IMR-90 (cell line): ENCODE measurements at regions not wholly inside any gene's neighbourhood (a gene's known extent, or its start where the extent isn't known, plus 50 kb on each side); places are given as distances from the start of the nearest gene placed in this dataset.

ENCODE experiments used
- BHLHE40 ChIP-seq: fragments of 150-350 bp; IDR thresholded peaks from 2 replicates; pipeline ENCODE4 v1.6.1; 2016; ENCODE audit warnings: mild to moderate bottlenecking, low read depth, low read length
- CEBPB ChIP-seq: IDR thresholded peaks from 2 replicates; pipeline ENCODE4 v1.6.1; 2012; ENCODE audit warnings: low read depth, low read length, improper control_type of control experiment
- CHD1 ChIP-seq: IDR thresholded peaks from 2 replicates; pipeline ENCODE4 v1.6.1; 2012; ENCODE audit warnings: low read depth, low read length, improper control_type of control experiment
- CTCF ChIP-seq: conservative IDR thresholded peaks from 2 replicates; pipeline ENCODE4 v1.5.1; 2012; ENCODE audit warnings: mild to moderate bottlenecking, low read depth, low read length, improper control_type of control experiment
- ELK1 ChIP-seq: fragments of 150-350 bp; IDR thresholded peaks from 2 replicates; pipeline ENCODE4 v1.6.1; 2016; ENCODE audit warnings: low read depth, mild to moderate bottlenecking, low read length, moderate library complexity, borderline replicate concordance
- FOS ChIP-seq: fragments of 150-350 bp; IDR thresholded peaks from 2 replicates; pipeline ENCODE4 v1.6.1; 2016; ENCODE audit warnings: low read depth, low read length
- MAFK ChIP-seq: IDR thresholded peaks from 2 replicates; pipeline ENCODE4 v1.6.1; 2012; ENCODE audit warnings: low read depth, low read length, improper control_type of control experiment
- NFE2L2 ChIP-seq: fragments of 150-350 bp; IDR thresholded peaks from 2 replicates; pipeline ENCODE4 v1.6.1; 2016; ENCODE audit warnings: low read depth, mild to moderate bottlenecking, low read length
- POLR2A ChIP-seq: IDR thresholded peaks from 2 replicates; pipeline ENCODE4 v1.6.1; 2012; ENCODE audit warnings: mild to moderate bottlenecking, low read depth, low read length
- RAD21 ChIP-seq: IDR thresholded peaks from 2 replicates; pipeline ENCODE4 v1.6.1; 2012; ENCODE audit warnings: low read length, improper control_type of control experiment
- RCOR1 ChIP-seq: IDR thresholded peaks from 2 replicates; pipeline ENCODE4 v1.6.1; 2012; ENCODE audit warnings: mild to moderate bottlenecking, low read length, improper control_type of control experiment; ENCODE audit not compliant: insufficient replicate concordance
- RFX5 ChIP-seq: IDR thresholded peaks from 2 replicates; pipeline ENCODE4 v1.8.0; 2012; ENCODE audit warnings: low read depth, mild to moderate bottlenecking, low read length, moderate library complexity
- SMC3 ChIP-seq: fragments of 150-350 bp; IDR thresholded peaks from 2 replicates; pipeline ENCODE4 v1.6.1; 2016; ENCODE audit warnings: low read depth, mild to moderate bottlenecking, antibody characterized with exemption, low read length, moderate library complexity
- USF2 ChIP-seq: fragments of 150-350 bp; IDR thresholded peaks from 2 replicates; pipeline ENCODE4 v1.6.1; 2017; ENCODE audit warnings: mild to moderate bottlenecking, antibody characterized with exemption, low read length, low read depth

- TF ChIP-seq CTCF (no peak), MAFK (no peak), FOS (no peak), POLR2A (no peak), RCOR1 (no peak), CEBPB (no peak), RFX5 (no peak), SMC3 (no peak), ELK1 (no peak), RAD21 (no peak), BHLHE40 (no peak), USF2 (no peak), NFE2L2 (no peak), CHD1 (no peak)
Measured at GRCh38 chr15:91698241-91698640, 155.3 kb upstream of the SLCO3A1 start.
